ENCODE measurements at regions not wholly inside any gene's neighbourhood (a gene's known extent, or its start where the extent isn't known, plus 50 kb on each side); places are given as distances from the start of the nearest gene placed in this dataset.

- no peak overlapping the region for H3K27ac ChIP-seq
- H3K27me3 ChIP-seq = no peaks in the 10 kb centered on the region
- 57 to 63% methylated on average over 3 of the region's 3 CpGs for WGBS, 2 donors
- TF ChIP-seq EP300 (IDR thresholded peaks at IDR 0.05) = no peak
- TF ChIP-seq POLR2AphosphoS5 (IDR thresholded peaks at IDR 0.05) = no peak
- no peak for TF ChIP-seq POLR2A (IDR thresholded peaks at IDR 0.05)
- TF ChIP-seq CTCF (IDR thresholded peaks at IDR 0.05) = no peak
- peaks cover 0 to 2% (median 0%) of the 10 kb centered on the region in 4 donors for H3K9me3 ChIP-seq
- DNase-seq (no peak), ATAC-seq (ENCODE audit: low FRiP score in 2 of 2) (no peak)
- no peak overlapping the region for H3K4me3 ChIP-seq
- no peaks in the 10 kb centered on the region for H3K36me3 ChIP-seq
- H3K4me1 ChIP-seq = no peaks in the 10 kb centered on the region
Observed at GRCh38 chr14:81849714-81850113, 316.1 kb upstream of the SEL1L start.

GRCh38 chr14:81855007-81855406 is 321.4 kb upstream of the SEL1L start:
- no peaks in the 10 kb centered on the region for H3K36me3 ChIP-seq
- WGBS, 2 donors = 67 to 78% methylated on average over 2 of the region's 2 CpGs
- DNase-seq = no peak
- peaks cover 0 to 12% (median 5%) of the 10 kb centered on the region in 4 donors for H3K9me3 ChIP-seq
- H3K4me1 ChIP-seq = no peaks in the 10 kb centered on the region
- TF ChIP-seq CTCF (IDR thresholded peaks at IDR 0.05) (no peak), EP300 (IDR thresholded peaks at IDR 0.05) (no peak), POLR2A (IDR thresholded peaks at IDR 0.05) (no peak), POLR2AphosphoS5 (IDR thresholded peaks at IDR 0.05) (no peak)
- no peak overlapping the region for H3K4me3 ChIP-seq
- no peak overlapping the region for H3K27ac ChIP-seq
- H3K27me3 ChIP-seq = no peaks in the 10 kb centered on the region
- ATAC-seq (ENCODE audit: low FRiP score in 2 of 2) = peak in 1 of 2 donors; percentile 30

GRCh38 chr14:81859046-81859445 is 325.4 kb upstream of the SEL1L start:
- 64 to 76% methylated on average over 2 of the region's 2 CpGs for WGBS, 2 donors
- Histone ChIP-seq H3K4me1 (no peaks in the 10 kb centered on the region), H3K27me3 (no peaks in the 10 kb centered on the region), H3K9me3 (peaks cover 0 to 12% (median 5%) of the 10 kb centered on the region in 4 donors), H3K36me3 (no peaks in the 10 kb centered on the region), H3K4me3 (no peak overlapping the region), H3K27ac (no peak overlapping the region)
- ATAC-seq (ENCODE audit: low FRiP score in 2 of 2) (peak in 1 of 2 donors; percentile 35), DNase-seq (no peak)
- TF ChIP-seq POLR2A (IDR thresholded peaks at IDR 0.05) (no peak), EP300 (IDR thresholded peaks at IDR 0.05) (no peak), POLR2AphosphoS5 (IDR thresholded peaks at IDR 0.05) (no peak), CTCF (IDR thresholded peaks at IDR 0.05) (no peak)

GRCh38 chr14:81868172-81868571 is 334.5 kb upstream of the SEL1L start:
- no peaks in the 10 kb centered on the region for H3K9me3 ChIP-seq
- no peaks in the 10 kb centered on the region for H3K36me3 ChIP-seq
- DNase-seq = no peak
- 74 to 90% methylated on average over 5 of the region's 5 CpGs for WGBS, 2 donors
- TF ChIP-seq CTCF (IDR thresholded peaks at IDR 0.05) (no peak), POLR2AphosphoS5 (IDR thresholded peaks at IDR 0.05) (no peak), EP300 (IDR thresholded peaks at IDR 0.05) (no peak), POLR2A (IDR thresholded peaks at IDR 0.05) (no peak)
- H3K27ac ChIP-seq = no peak overlapping the region
- no peak for ATAC-seq (ENCODE audit: low FRiP score in 2 of 2)
- H3K4me1 ChIP-seq = no peaks in the 10 kb centered on the region
- H3K27me3 ChIP-seq = no peaks in the 10 kb centered on the region
- H3K4me3 ChIP-seq = no peak overlapping the region

- H3K36me3 ChIP-seq = no peaks in the 10 kb centered on the region
- no peak overlapping the region for H3K27ac ChIP-seq
- H3K4me3 ChIP-seq = no peak overlapping the region
- H3K9me3 ChIP-seq = peaks cover 0 to 9% (median 0%) of the 10 kb centered on the region in 4 donors
- WGBS, 2 donors = 94 to 98% methylated on average over 2 of the region's 2 CpGs
- no peaks in the 10 kb centered on the region for H3K27me3 ChIP-seq
- TF ChIP-seq EP300 (IDR thresholded peaks at IDR 0.05) (no peak), POLR2AphosphoS5 (IDR thresholded peaks at IDR 0.05) (no peak)
- ATAC-seq (ENCODE audit: low FRiP score in 2 of 2) (no peak), DNase-seq (no peak)
- no peaks in the 10 kb centered on the region for H3K4me1 ChIP-seq
Observed at GRCh38 chr14:81871706-81872105, 338.1 kb upstream of the SEL1L start.

Data from upper lobe of left lung (tissue), 6 donors.